H9 (cell line): ENCODE measurements at regions not wholly inside any gene's neighbourhood (a gene's known extent, or its start where the extent isn't known, plus 50 kb on each side); places are given as distances from the start of the nearest gene placed in this dataset.

Experiments
- DNase-seq: peaks from one replicate; pipeline ENCODE4 v3.0.0-alpha.2; 2017
- H2AFZ ChIP-seq: one replicate; pipeline ENCODE4 v1.6.1; 2013; ENCODE audit warnings: mild to moderate bottlenecking, low read length, control low read depth, moderate library complexity
- H2AK5ac ChIP-seq: 2 replicates; pipeline ENCODE4 v1.6.1; 2013; ENCODE audit warnings: low read length, control low read depth, mixed read lengths; ENCODE audit not compliant: insufficient read length
- H2BK120ac ChIP-seq: one replicate; pipeline ENCODE4 v1.6.1; 2013; ENCODE audit warnings: low read depth, mild to moderate bottlenecking, low read length, control low read depth, inconsistent platforms; ENCODE audit not compliant: poor library complexity, severe bottlenecking
- H2BK12ac ChIP-seq: 2 replicates; pipeline ENCODE4 v1.6.1; 2013; ENCODE audit warnings: low read length, control low read depth, mixed read lengths, low read depth; ENCODE audit not compliant: insufficient read length
- H2BK15ac ChIP-seq: 2 replicates; pipeline ENCODE4 v1.6.1; 2013; ENCODE audit warnings: low read depth, low read length, control low read depth
- H2BK20ac ChIP-seq: one replicate; pipeline ENCODE4 v1.6.1; 2013; ENCODE audit warnings: low read depth, mild to moderate bottlenecking, low read length, control low read depth, inconsistent platforms; ENCODE audit not compliant: poor library complexity, severe bottlenecking
- H2BK5ac ChIP-seq: 2 replicates; pipeline ENCODE4 v1.6.1; 2013; ENCODE audit warnings: low read length, control low read depth, mixed read lengths; ENCODE audit not compliant: insufficient read length
- H3K14ac ChIP-seq: 2 replicates; pipeline ENCODE4 v1.6.1; 2013; ENCODE audit warnings: low read length, control low read depth; ENCODE audit not compliant: insufficient read depth
- H3K18ac ChIP-seq: 2 replicates; pipeline ENCODE4 v1.6.1; 2013; ENCODE audit warnings: low read depth, mild to moderate bottlenecking, mixed read lengths, low read length, control low read depth; ENCODE audit not compliant: insufficient read length
- H3K23ac ChIP-seq: 2 replicates; pipeline ENCODE4 v1.6.1; 2013; ENCODE audit warnings: low read length, control low read depth, mixed read lengths, low read depth; ENCODE audit not compliant: insufficient read length
- H3K23me2 ChIP-seq: 2 replicates; pipeline ENCODE4 v1.6.1; 2013; ENCODE audit warnings: low read depth, mild to moderate bottlenecking, mixed read lengths, low read length, control low read depth; ENCODE audit not compliant: insufficient read length, poor library complexity, severe bottlenecking
- H3K27ac ChIP-seq: 2 replicates; pipeline ENCODE4 v1.5.1; 2013; ENCODE audit warnings: low read length, control low read depth, mixed read lengths, low read depth; ENCODE audit not compliant: insufficient read length
- H3K27me3 ChIP-seq: 2 replicates; pipeline ENCODE4 v1.6.1; 2013; ENCODE audit warnings: low read length, control low read depth, inconsistent platforms; ENCODE audit not compliant: insufficient read depth
- H3K4ac ChIP-seq: 2 replicates; pipeline ENCODE4 v1.6.1; 2013; ENCODE audit warnings: low read depth, mild to moderate bottlenecking, control low read depth, inconsistent platforms, low read length, moderate library complexity
- H3K4me1 ChIP-seq: 2 replicates; pipeline ENCODE4 v1.6.1; 2013; ENCODE audit warnings: low read length, control low read depth, inconsistent platforms; ENCODE audit not compliant: insufficient read depth
- H3K4me2 ChIP-seq: 2 replicates; pipeline ENCODE4 v1.6.1; 2013; ENCODE audit warnings: low read length, control low read depth, mixed read lengths; ENCODE audit not compliant: insufficient read length, insufficient read depth
- H3K56ac ChIP-seq: 2 replicates; pipeline ENCODE4 v1.6.1; 2013; ENCODE audit warnings: low read depth, mild to moderate bottlenecking, mixed read lengths, low read length, control low read depth; ENCODE audit not compliant: insufficient read length
- H3K79me1 ChIP-seq: 2 replicates; pipeline ENCODE4 v1.6.1; 2013; ENCODE audit warnings: low read depth, mild to moderate bottlenecking, moderate library complexity, low read length, control low read depth, inconsistent platforms; ENCODE audit not compliant: insufficient read depth, poor library complexity, severe bottlenecking
- H3K79me2 ChIP-seq: 2 replicates; pipeline ENCODE4 v1.6.1; 2013; ENCODE audit warnings: low read length, control low read depth, inconsistent platforms; ENCODE audit not compliant: insufficient read depth
- H3K9ac ChIP-seq: 2 replicates; pipeline ENCODE4 v1.6.1; 2013; ENCODE audit warnings: low read length, control low read depth, mixed read lengths; ENCODE audit not compliant: insufficient read length; ENCODE audit errors: extremely low read depth
- H3K9me3 ChIP-seq: one replicate; pipeline ENCODE4 v1.6.1; 2013; ENCODE audit warnings: low read depth, low read length, inconsistent platforms; ENCODE audit not compliant: control insufficient read depth
- H3T11ph ChIP-seq: one replicate; pipeline ENCODE4 v1.6.1; 2013; ENCODE audit warnings: mild to moderate bottlenecking, low read length, control low read depth, inconsistent platforms
- H4K20me1 ChIP-seq: one replicate; pipeline ENCODE4 v1.6.1; 2013; ENCODE audit not compliant: control insufficient read depth, insufficient read length, insufficient read depth
- H4K5ac ChIP-seq: 2 replicates; pipeline ENCODE4 v1.6.1; 2013; ENCODE audit warnings: low read depth, mild to moderate bottlenecking, mixed read lengths, low read length, control low read depth; ENCODE audit not compliant: insufficient read length
- H4K8ac ChIP-seq: replicated peaks from 2 replicates; pipeline ENCODE4 v1.6.1; 2013; ENCODE audit warnings: low read length, control low read depth, mixed read lengths, low read depth; ENCODE audit not compliant: insufficient read length
- H4K91ac ChIP-seq: 2 replicates; pipeline ENCODE4 v1.6.1; 2013; ENCODE audit warnings: low read depth, mild to moderate bottlenecking, moderate library complexity, mixed read lengths, low read length, control low read depth; ENCODE audit not compliant: insufficient read length
- H3K27ac Mint-ChIP-seq, 3 experiments: 2 replicates in 2 of 3; 3 replicates in 1 of 3; pipeline ENCODE4 v1.8.0; 2020 to 2021; ENCODE audit warnings: mixed read lengths in 3 of 3, mild to moderate bottlenecking in 1 of 3, moderate library complexity in 1 of 3
- H3K27me3 Mint-ChIP-seq: 2 replicates; pipeline ENCODE4 v1.8.0; 2021; ENCODE audit warnings: low read depth, mild to moderate bottlenecking, moderate library complexity, mixed read lengths
- H3K36me3 Mint-ChIP-seq, 3 experiments: 2 replicates in 2 of 3; 3 replicates in 1 of 3; pipeline ENCODE4 v1.8.0; 2020 to 2021; ENCODE audit warnings: low read depth in 3 of 3, mixed read lengths in 3 of 3; ENCODE audit not compliant: insufficient read depth in 1 of 3
- H3K4me1 Mint-ChIP-seq, 2 experiments: 2 replicates each; pipeline ENCODE4 v1.8.0; 2020; ENCODE audit warnings: mixed read lengths in 2 of 2
- H3K4me3 Mint-ChIP-seq, 2 experiments: 2 replicates in 1 of 2; 3 replicates in 1 of 2; pipeline ENCODE4 v1.8.0; 2020 to 2021; ENCODE audit warnings: mild to moderate bottlenecking in 2 of 2, mixed read lengths in 2 of 2, moderate library complexity in 1 of 2
- H3K9me3 Mint-ChIP-seq, 2 experiments: 2 replicates in 1 of 2; 3 replicates in 1 of 2; pipeline ENCODE4 v1.8.0; 2020; ENCODE audit warnings: mild to moderate bottlenecking in 2 of 2, mixed read lengths in 2 of 2, moderate library complexity in 1 of 2
- WGBS: extraction: QIAGEN DNeasy Blood & Tissue Kit; methylation state at CpG from one replicate; pipeline ENCODE4 v1.1.7; 2013; ENCODE audit warnings: missing lambda C conversion rate, low lambda C conversion rate, mixed read lengths; ENCODE audit not compliant: insufficient read length; ENCODE audit errors: extremely low coverage; 5-methylcytosine and 5-hydroxymethylcytosine counted together
- TF ChIP-seq, protein P1 (sequence below): fragments of 200-600 bp; sonication (generic); conservative IDR thresholded peaks from 3 replicates; pipeline ENCODE4 v1.8.0; 2021; ENCODE audit warnings: antibody characterized with exemption, mild to moderate bottlenecking

DNA sequence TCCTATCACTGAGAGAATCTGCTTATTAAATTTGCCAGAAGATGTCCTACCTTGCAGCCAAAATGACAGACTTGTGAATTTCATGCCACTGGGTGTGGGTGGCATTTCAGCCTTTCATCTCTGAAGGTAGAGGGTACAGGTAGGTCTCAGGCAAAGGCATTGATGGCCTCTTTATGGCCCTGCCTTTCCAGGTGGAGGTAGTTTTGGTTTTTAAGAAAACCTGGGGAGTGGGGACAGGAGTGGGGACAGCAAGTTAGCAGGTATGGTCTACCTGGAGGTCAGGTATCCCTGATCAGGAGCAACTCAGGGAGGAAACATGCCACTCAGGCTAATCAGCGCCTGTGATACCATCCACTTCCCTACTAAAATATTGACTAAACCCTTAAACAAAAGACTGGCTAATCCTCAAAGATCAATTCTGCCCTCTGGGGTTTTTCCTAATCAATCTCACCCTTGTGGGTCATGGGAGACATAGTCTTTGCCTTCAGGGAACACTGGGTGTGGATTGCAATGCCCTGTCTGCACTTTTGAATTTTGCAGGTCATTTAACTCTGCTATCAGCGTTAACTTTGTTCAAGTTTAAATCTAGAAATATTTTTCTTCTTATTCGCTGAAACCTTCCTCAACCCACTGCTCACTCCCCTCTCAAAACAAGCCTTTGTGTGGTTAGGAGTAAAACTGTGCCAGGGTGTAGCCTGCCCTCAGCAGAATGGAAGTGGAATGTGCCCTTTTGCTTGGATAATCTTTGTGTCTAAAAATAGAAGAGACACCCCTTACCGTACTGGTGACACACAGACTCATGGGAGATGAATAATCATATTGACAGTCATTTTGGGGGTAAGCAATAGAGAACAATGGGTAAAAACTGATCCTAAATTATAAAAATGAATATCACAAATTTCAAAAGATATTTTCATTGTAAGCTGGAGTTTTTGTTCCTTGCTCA lies 233.7 kb downstream of the COG6 start:
- Mint-ChIP-seq H3K9me3 (peaks cover 4 to 8% of the 10 kb centered on the region in 2 experiments), H3K36me3 (peaks cover 0 to 4% (median 0%) of the 10 kb centered on the region in 3 experiments; a peak in 2 of 7 replicates), H3K27me3 (no peaks in the 10 kb centered on the region), H3K4me3 (no peak overlapping the region), H3K27ac (no peak overlapping the region), H3K4me1 (no peaks in the 10 kb centered on the region)
- no peaks in the 10 kb centered on the region for H3K79me1 ChIP-seq
- no peak overlapping the region for H3K23ac ChIP-seq
- no peak overlapping the region for H2BK120ac ChIP-seq
- no peak overlapping the region for H2AK5ac ChIP-seq
- no CpG with 5 or more reads among the region's 4 CpGs for WGBS
- H3K56ac ChIP-seq, result no peak overlapping the region
- H3K4me2 ChIP-seq, result no peak overlapping the region
- no peaks in the 10 kb centered on the region for H3K23me2 ChIP-seq
- H2BK5ac ChIP-seq, result no peak overlapping the region
- H3K4ac ChIP-seq, result no peak overlapping the region
- H4K20me1 ChIP-seq, result no peaks in the 10 kb centered on the region
- no peaks in the 10 kb centered on the region for H3K79me2 ChIP-seq
- H3K9me3 ChIP-seq, result no peaks in the 10 kb centered on the region
- no peak overlapping the region for H4K91ac ChIP-seq
- no peaks in the 10 kb centered on the region for H3K4me1 ChIP-seq
- H3K27me3 ChIP-seq, result no peaks in the 10 kb centered on the region
- TF ChIP-seq, protein P1, sequence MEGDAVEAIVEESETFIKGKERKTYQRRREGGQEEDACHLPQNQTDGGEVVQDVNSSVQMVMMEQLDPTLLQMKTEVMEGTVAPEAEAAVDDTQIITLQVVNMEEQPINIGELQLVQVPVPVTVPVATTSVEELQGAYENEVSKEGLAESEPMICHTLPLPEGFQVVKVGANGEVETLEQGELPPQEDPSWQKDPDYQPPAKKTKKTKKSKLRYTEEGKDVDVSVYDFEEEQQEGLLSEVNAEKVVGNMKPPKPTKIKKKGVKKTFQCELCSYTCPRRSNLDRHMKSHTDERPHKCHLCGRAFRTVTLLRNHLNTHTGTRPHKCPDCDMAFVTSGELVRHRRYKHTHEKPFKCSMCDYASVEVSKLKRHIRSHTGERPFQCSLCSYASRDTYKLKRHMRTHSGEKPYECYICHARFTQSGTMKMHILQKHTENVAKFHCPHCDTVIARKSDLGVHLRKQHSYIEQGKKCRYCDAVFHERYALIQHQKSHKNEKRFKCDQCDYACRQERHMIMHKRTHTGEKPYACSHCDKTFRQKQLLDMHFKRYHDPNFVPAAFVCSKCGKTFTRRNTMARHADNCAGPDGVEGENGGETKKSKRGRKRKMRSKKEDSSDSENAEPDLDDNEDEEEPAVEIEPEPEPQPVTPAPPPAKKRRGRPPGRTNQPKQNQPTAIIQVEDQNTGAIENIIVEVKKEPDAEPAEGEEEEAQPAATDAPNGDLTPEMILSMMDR, result no peak
- no peak overlapping the region for H3K9ac ChIP-seq
- H3K18ac ChIP-seq, result no peak overlapping the region
- H4K8ac ChIP-seq, result no peak overlapping the region
- no peak overlapping the region for H2BK12ac ChIP-seq
- no peak overlapping the region for H2AFZ ChIP-seq
- H2BK15ac ChIP-seq, result no peak overlapping the region
- no peak overlapping the region for H3K27ac ChIP-seq
- no peak overlapping the region for H3T11ph ChIP-seq
- no peak for DNase-seq
- H4K5ac ChIP-seq, result no peak overlapping the region
- H2BK20ac ChIP-seq, result no peak overlapping the region
- no peak overlapping the region for H3K14ac ChIP-seq
